ENCODE measurements at regions not wholly inside any gene's neighbourhood (a gene's known extent, or its start where the extent isn't known, plus 50 kb on each side); places are given as distances from the start of the nearest gene placed in this dataset.

DNA sequence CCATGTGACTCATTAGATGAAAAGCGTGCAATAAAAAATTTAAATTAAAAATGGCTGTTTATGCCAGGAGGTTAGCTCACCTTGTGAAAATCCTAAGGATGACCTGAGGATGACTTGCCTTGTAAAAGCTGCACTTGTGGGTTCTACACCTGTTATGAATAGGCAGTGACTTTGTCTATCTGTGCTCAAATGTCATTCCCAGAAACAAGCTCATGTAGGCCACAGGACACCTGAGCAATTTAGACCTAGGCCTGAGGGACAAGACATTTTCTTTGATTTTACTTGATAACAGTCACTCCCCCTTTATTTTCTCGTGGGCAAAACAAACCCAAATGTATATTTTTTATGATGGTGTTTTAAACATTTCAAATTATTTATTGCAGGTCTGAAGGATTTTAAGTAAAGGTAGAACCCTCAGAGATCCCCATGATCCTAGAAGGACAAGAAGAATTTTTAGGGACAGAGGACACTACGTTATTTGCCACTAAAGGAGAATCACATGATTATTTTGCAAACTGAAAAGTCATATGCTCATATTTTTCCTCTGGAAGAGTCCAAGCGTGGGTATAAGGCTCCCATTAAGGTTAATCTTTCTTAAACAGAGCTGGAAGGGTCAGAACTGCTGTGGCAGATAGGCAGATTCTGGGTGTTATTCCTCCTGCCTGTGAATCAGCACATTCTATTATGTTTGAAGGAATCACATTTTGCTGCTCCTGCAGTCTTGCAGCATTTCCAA is 277.5 kb upstream of the MAN1A1 start:
- no peak for DNase-seq

DNA sequence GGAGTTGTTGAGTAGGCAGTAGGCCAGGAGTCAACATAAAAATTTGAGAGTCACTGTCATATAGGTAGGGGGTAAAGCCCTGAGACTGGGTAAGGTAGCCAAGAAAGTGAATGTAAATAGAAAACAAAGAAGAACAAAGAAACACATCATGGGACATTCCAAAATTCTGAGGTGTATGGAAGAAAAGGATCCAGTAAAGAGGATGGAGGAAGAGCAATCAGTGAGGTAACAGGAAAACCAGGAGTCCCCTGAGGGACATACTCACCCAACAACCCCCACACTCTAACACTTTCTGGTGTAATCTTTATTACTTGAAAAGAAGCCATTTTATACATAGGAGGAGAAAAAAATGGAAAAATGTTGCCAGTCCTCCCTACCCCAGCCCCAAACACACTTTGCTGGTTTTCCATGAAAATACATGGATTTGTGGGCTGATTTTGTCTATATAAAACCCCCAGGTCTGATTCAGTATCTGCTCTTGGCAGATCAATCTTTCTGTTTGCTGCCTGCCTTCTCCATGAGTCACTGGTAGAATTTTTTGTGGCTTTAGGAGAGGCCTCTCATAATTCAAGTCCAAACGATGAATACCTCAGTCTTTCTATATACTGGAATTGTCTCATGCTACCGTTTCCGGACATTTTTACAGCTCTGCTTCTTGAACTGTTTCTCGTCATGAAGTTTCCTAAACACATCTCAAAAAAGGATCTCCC is 271.4 kb upstream of the MAN1A1 start:
- DNase-seq, result no peak

DNA sequence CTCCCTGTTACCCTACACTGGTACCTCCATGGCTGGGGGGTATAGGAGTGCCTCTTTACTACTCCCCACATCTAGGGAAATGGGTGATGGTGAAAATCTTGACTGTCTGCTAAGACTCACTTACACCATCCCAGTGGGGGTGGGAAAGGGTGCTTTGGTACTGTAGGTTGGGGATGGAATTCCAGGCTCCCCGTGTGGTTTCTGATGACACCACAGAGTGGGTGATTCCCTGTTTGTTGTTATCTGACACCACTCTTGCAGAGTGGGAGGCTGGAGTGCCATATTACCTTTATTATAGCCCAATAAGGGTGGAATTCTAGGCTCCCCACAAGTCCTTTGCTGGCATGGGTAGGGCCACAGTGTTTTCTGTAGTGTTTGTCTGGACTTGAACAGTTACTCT is 264.6 kb upstream of the MAN1A1 start:
- DNase-seq, result no peak

DNA sequence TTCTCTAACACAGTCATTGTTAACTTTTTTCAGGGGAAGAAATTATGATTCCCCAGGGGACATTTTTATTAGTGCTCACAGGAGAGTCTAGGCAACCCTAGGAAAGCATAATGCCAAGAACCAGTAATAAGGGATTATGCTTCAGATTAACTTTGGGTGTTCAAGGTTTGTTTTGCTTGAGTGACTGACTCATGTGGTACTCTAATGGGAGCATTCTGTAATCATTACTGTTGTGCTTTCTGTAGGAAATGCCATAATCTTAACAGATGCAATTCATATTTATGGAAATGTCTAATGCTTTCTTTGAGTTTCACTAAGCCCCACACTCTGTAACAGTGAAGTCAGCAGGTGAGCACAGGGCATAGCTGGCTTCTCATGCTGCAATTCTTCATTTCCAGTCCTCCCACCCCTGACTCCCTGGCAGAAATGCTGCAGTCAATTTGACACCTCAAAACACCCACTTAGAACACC is 263.4 kb upstream of the MAN1A1 start:
- no peak for DNase-seq

DNA sequence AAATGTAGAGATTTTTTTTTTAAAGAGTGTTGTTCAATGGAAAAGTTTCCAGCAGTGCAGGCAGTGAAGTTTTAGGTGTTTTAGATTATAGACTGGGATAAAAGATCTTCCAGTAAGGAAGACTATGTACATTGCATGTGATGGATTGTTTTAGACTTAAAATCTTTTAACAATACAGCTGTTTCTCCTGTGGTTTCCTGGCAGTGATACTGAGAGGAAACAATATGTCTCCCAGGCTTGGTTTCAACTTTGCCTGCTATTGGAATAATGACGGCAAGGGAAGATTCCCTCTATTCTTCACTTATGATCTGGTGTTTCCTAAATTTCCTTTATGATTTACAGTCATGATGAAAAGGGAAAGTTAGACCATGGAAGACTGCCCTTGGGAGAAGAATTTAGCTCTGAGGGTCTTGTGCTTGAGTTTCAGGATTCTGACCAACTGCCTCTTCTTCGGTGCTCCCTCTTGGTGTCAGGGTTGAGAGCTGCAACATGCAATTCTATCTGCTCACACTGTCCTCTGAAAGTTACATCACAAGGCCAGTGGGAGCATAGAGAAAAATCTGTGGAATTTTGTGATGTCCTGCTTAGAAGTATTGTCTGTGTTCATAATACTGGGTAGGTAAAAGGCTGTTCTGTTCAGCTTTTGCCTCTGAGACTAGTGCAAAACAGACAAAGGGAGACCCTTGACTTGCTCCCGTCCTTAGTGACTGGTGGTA is 262.8 kb upstream of the MAN1A1 start:
- no peak for DNase-seq

DNA sequence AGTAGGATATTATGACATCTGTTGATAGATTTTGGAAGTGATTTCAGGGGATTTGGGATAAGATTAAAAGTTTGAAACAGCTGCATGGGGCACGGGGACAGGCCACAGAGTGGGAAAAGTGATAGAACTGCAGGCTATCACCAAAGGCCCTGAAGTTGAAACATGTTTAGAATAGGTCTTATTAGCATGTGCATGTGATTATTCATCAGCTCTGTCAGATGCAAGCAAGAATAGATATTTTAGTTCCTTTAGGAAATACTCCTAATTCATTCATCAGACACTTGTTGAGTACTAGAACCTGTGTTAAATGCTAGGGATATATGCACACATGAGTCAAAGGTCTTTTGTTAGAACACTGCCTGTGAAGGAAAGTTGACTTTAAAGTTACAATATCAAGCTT is 261.2 kb upstream of the MAN1A1 start:
- DNase-seq, result no peak

DNA sequence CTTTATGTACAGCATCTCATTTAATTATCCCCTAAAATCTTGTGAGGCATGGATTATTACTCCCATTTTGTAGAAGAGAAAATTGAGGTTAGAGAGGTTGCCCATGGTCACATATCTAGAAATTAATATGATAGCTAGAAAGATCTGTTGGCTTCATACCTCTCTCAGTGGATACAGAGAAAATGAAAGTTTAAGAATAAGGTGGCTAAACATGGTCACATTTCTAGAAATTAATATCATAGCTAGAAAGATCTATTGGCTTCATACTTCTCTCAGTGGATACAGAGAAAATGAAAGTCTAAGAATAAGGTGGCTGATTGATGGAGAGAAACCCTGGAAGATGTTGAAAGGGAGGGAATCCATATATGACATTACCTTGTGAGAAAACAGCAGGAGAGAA is 260.7 kb upstream of the MAN1A1 start:
- DNase-seq, result no peak

DNA sequence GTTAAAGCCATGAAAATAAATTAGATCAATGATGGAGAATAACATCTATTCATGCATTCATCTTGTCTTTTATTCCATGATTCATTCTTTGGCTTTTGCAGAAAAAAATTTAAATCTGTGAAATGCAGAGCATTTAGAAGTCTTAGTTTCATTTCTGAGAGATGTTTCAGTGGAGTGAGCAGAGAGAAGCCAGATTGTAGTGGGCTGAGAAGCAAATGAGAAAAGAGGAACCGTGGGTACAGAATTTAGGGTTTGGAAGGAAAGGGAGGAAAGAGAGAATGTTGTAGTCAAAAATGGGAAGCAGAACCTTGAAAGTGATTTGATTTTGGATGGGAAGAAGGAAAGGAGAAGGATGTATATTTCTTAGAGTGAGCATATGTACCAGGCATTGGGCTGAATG is 260.3 kb upstream of the MAN1A1 start:
- DNase-seq, result no peak

DNA sequence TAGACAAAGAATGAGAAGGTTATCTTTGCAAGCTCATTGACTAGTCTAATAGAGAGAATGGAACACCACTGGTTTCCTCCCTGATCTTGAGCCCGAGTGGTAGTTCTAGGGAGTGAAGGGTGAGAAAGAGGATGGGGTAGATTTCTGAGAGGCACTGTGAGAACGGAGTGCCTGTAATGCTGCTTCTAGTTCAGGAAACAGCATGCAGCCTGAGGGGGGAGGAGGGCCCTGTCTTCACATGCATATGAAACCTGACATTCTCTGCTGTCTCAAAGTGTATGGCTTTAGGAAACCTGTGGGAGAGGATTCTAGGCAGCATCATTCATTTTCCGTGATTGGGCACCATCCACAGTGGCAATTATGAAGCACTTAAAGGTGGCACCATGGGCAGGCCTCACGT is 259.4 kb upstream of the MAN1A1 start:
- no peak for DNase-seq

DNA sequence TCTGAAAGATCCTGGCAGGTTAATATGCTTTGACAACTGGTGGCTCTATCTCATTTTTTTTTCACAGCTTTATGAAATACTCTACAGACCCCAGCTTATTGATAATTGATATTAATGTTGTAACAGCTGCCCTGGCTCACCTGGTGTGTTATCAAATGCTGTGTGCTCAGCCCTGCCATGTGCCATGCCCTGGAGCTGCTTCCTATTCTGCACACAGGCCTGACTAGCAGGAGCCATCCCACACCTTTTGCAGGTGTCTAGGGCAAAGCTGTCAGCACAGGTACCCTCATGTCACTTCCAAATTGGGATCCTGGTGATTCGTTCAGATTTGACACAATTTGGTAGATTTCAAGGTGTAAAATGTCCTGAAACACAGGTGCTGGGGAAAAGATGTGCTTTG is 254.6 kb upstream of the MAN1A1 start:
- no peak for DNase-seq

DNA sequence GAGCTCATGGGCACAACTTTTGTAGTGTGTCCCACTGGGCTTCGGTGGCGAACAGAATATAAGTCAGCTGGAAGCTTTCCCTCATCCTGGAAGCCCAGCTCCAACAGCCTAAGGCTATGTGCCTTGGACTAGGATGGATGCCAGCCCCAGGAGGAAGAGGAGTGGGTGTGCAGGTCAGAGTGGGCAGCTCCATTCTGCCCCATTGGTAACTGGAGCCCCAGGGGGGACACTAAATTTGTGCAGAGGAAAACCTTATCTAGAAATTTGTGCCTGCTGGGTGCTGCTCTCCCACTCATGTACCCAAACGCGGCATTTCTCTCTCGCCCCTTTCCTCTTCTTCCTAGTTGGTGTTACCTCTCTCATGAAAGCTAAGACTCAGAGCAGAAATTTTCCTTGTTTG is 253.9 kb upstream of the MAN1A1 start:
- no peak for DNase-seq

DNA sequence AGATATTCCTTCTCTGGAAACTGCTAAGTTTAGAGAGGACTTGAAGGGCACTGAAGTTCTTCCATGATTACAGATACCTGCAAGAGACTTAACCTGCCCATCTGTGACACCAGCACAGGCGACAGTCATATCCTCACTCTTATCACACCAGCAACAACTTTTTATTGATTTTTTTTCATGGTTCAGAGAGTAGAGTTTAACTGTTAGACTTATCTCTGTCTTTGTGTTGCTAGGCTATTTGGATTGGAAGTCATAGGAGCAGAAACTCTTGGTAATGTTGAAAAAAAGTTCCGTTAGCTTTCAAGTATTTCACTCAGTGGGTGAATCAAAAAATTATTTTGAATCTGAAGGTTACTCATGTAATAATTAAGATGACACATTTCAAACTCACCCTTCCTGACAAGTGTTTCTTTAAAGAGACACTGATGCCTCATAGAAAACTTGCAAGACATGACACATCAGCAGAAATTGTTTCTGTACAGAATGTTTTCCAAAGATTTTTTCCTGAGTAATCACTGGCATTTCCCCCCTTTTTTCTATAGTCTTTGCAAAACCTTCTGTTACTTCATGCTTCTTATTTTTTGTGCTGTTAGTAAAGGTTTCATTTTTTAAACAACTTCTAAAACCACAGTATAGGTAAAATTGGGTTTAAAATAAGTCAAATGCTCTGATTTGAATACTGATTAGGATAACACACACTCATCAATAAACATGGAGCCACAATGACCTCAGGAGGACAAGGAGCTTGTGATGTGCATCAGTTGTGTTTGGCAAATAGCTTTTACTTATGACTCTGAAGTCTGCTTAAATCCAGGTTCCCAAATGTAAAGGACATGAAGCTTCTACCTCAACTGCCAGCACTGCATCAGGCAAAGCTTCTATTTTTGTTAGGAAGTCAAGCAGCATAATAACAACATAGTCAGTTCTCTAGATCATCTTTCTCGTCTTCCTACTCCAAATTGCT is 252.9 kb upstream of the MAN1A1 start:
- no peak for DNase-seq

DNA sequence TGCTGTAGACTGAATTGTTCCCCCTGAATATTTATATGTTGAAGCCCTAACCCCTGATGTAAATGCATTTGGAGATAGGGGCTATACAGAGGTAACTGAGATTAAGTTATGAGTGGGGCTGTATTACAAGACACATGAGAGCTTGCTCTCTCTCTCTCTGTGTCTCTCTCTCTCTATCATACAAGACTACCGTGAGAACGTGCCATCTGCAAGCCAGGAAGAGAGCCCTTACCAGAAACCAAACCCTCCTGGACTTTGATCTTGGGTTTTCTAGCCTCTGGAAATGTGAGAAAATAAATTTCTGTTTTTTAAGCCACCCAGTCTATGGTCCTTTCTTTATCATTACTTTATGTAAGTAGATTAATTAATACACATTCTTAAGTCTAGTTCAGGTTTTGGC is 249.3 kb upstream of the MAN1A1 start:
- no peak for DNase-seq

DNA sequence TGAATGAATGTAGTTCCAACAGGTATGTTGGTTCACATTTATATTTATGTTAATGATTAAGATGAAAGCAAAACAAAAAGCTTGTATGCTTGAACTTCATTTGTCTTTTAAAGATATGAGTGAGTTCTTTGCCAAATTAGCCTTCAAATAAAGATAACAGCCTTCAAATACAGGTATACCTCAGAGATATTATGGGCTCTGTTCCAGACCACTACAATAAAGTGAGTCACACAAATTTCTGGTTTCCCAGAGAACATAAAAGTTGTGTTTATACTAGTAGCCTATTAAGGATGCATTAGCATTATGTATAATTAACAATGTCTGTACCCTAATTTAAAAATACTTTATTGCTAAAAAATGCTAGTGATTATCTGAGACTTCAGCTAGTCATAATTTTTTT is 245.3 kb upstream of the MAN1A1 start:
- no peak for DNase-seq

DNA sequence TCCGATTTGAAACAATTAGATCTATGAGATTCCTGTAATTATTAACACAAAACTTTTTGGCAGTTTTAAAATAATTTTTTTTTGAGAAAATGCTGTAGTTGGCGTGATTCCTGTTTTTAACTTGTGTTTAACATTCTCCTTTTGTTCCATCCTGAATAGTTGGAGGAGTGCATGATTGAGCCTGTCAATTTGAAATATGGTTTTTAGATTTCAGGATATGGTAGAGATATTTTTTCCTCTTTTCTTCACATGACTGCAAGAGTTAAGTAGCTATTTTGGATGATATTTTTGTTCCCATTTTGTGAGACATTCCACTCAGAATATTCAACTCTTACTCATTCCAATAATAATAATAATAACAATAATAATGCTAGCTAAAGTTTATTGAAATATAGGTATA is 241.7 kb upstream of the MAN1A1 start:
- no peak for DNase-seq

DNA sequence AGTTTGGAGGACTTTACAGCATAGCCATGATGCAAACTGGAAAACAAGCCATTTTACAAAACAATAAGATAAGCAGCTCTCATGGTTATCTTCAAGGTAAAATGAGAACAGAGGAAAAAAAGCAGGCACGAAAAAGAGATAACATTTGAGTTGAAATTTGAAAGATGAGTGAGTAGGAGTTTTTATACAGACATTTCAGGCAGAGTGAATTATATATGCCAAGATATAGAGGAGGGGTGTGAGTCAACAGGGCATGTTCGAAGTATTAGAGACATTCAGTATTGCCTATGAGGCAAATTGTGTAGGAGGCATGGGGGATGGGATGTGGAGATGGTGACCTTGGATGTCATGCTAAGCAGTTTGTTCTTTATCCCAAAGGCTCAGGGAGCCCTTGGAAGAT is 240.5 kb upstream of the MAN1A1 start:
- no peak for DNase-seq

DNA sequence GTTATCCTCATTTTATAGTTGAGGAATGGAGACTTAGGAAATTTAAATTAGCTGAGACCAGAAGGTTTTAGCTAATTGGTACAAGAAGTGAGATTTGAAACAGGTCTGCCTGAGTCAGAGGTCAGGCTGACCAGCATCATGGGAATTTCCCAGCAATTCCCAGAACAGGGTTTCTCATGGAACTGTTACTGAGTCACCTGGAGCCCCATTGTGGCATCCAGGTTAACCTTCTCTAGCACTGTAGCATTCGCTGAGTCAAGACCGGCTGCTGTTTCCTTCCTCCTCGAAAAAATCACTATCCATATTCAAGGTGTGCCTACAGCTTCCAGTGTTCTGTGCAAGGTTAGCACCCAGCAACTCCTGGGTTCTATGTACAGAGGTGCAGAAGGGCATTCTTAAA is 238.0 kb upstream of the MAN1A1 start:
- DNase-seq, result no peak

DNA sequence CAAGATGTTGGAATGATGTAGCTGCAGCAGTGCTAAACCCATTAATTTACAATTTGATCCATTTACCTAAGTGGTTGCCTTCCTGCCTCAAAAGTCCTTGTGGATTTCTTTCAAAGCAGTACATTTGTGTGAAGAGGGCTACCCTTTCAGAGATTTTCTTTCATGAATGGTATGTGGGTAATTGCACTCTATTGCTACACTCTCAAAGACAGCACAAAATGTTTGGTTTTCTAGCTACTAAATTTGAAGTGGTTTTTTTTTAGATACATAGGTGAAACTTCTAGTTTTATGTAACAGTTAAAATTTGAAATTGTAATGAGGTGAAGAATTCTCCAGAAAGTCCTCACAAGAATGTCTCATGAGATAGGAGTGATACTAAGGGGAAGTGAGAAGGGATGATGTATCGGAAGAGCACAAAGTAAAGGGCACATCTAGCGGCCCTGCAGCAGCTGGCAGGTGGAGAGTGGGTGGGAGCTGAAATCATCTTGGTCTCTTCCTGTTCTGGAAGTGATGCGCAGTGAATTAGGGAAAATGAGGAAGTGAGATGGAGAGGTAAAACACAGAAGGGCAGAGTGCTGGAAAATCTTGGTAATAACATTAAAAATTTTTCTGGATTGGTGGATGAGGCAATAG is 236.8 kb upstream of the MAN1A1 start:
- DNase-seq, result no peak

DNA sequence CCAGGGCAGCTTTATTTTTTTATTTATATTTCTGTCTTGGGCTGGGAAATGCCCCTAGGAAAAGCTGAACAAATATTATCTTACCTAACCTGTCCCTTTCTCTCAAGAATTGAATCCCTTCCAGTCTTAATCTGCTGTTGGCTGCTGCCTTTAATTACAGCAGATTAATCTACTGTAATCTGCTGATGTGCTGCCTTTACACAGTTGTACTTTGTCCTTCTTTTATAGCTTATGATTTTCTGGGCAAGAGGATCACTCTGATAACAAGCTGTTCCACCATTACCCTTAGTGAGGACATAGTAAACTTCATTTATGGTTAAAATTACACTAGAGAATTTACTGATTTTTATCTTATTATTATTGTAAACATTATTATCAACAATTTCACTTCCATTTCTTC is 234.5 kb upstream of the MAN1A1 start:
- DNase-seq, result no peak

DNA sequence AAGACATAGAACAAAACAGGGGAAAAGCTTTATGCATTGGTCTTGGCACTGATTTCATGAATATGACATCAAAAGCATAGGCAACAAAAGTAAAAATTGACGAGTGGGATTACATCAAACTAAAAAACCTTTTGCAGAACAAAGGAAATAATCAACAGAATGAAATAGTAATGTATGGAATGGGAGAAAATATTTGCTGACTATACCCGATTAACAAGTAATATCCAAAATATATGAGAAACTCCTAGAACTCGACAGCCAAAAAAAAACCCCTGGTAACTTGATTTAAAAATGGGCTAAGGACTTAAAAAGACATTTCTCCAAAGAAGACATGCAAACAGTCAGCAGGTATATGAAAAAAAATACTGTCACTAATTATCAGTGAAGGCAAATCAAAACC is 231.7 kb upstream of the MAN1A1 start:
- no peak for DNase-seq

DNA sequence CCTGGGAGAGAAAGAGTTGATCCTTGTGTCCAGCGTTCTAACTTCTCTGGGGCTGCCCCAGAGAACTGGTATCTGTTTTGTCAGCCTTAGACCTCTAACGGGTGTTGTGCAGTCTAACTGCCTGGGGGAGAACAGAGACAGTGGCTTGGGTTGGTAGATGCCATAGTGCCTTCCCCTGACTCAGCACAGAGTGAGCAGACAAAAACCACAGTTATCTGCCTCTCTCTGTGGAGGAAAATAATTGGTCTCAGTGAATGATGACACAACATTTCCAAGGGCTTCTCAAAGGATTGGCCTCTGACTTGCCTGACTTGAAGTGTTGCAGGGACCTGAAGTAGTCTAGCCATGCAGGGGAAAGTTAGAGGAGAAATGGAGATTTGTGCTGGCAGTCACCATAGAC is 226.2 kb upstream of the MAN1A1 start:
- DNase-seq, result no peak

DNA sequence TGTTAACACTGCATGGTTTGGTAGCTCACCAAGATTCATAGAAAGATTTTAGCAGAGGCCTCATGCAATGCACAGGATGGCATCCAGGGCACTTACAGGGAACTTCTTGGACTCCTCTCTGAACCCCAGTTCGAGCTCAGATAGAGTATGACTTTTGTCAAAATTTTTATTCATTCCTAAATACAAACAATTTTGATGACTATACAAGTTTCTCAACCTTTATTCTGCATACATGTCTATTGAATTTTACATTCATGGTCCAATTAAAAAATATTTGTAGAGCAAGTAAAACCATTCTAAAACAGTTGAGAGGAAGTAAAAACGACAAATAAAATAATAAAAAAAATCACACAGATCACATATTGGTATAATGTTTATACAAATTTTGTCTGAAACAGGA is 219.0 kb upstream of the MAN1A1 start:
- no peak for DNase-seq

All from GF-D8 (cell line).